SK-N-MC (cell line): ENCODE measurements at regions not wholly inside any gene's neighbourhood (a gene's known extent, or its start where the extent isn't known, plus 50 kb on each side); places are given as distances from the start of the nearest gene placed in this dataset.

ENCODE experiments used
- DNase-seq: peaks from one replicate; pipeline ENCODE4 v3.0.0-alpha.2; 2011; ENCODE audit warnings: low read depth, low spot score
- H3K27ac ChIP-seq: fragments of 200-600 bp; sonication (generic); 2 replicates; pipeline ENCODE4 v1.5.1; 2016; ENCODE audit warnings: mixed run types
- H3K36me3 ChIP-seq: fragments of 200-600 bp; sonication (generic); 2 replicates; pipeline ENCODE4 v1.6.1; 2017; ENCODE audit warnings: antibody characterized with exemption, low read length, mixed read lengths; ENCODE audit not compliant: insufficient read depth
- H3K4me3 ChIP-seq: fragments of 200-600 bp; sonication (generic); 2 replicates; pipeline ENCODE4 v1.5.1; 2016
- H3K9ac ChIP-seq: fragments of 200-600 bp; sonication (generic); 2 replicates; pipeline ENCODE4 v1.8.0; 2017; ENCODE audit warnings: mixed run types, mixed read lengths; ENCODE audit not compliant: insufficient read length
- H3K9me3 ChIP-seq: fragments of 200-600 bp; sonication (generic); 2 replicates; pipeline ENCODE4 v1.6.1; 2017; ENCODE audit warnings: low read depth, mild to moderate bottlenecking, antibody characterized with exemption, low read length, moderate library complexity, mixed read lengths
- EZH2 ChIP-seq: fragments of 200-600 bp; sonication (generic); IDR thresholded peaks from one replicate; pipeline ENCODE4 v1.6.1; 2017; ENCODE audit warnings: antibody characterized with exemption
- FOXP2 ChIP-seq: optimal IDR thresholded peaks from 2 replicates; pipeline ENCODE3; 2011; ENCODE audit warnings: mild to moderate bottlenecking, moderate library complexity; ENCODE audit not compliant: insufficient read depth; ENCODE audit errors: extremely low read length, control extremely low read depth
- POLR2AphosphoS5 ChIP-seq: IDR thresholded peaks from 2 replicates; pipeline ENCODE4 v1.6.1; 2012; ENCODE audit warnings: mild to moderate bottlenecking, low read depth, low read length, borderline replicate concordance

DNA sequence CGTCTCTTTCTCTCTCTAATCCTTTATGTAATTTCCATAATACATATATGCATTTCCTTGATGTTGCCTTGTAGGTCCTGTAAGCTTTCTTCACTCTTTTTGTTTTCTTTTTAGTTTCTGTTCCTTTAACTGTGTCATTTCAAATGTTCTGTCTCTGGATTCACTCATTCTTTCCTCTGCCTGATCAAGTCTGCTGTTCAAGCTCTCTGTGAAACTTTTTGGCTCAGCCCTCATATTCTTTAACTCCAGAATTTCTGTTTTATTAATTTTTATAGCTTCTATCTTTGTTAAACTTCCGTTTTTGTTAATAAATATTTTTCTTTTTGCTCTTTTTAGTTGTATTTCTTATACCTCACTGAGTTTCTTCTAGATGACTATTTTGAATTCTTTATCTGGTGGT lies 321.3 kb upstream of the LMO3 start:
- TF ChIP-seq EZH2: no peak
- no peak for TF ChIP-seq POLR2AphosphoS5
- TF ChIP-seq FOXP2: no peak
- H3K4me3 ChIP-seq: no peak overlapping the region
- DNase-seq: no peak
- no peaks in the 10 kb centered on the region for H3K9me3 ChIP-seq
- no peak overlapping the region for H3K9ac ChIP-seq
- no peaks in the 10 kb centered on the region for H3K36me3 ChIP-seq
- no peak overlapping the region for H3K27ac ChIP-seq

DNA sequence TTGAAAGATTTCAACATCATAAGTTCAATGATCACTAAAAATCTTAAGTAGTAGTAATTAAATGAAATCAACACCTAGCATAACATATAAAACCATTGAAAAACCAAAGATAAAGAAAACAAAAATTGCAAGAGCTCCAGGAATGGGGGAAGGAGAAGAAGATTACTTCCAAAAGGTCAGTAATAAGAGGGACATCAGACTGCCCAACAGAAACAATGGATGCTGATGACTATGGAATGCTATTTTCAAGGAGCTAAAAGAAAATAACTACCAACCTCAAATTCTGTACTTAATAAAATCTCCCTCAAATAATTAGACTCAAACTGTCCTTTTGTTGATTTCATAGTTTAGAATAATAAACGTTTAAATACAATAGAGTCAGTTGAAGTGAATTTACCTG lies 314.5 kb upstream of the LMO3 start:
- no peak for DNase-seq

GRCh38 chr12:16919551-16919950 lies 313.6 kb upstream of the LMO3 start:
- Histone ChIP-seq H3K9me3 (no peaks in the 10 kb centered on the region), H3K36me3 (no peaks in the 10 kb centered on the region), H3K4me3 (no peak overlapping the region), H3K9ac (no peak overlapping the region), H3K27ac (no peak overlapping the region)
- no peak for DNase-seq
- TF ChIP-seq FOXP2 (no peak), POLR2AphosphoS5 (no peak), EZH2 (no peak)

More for the DNA sequence above, 314.5 kb upstream of the LMO3 start:
- Histone ChIP-seq H3K27ac (no peak overlapping the region), H3K4me3 (no peak overlapping the region), H3K9ac (no peak overlapping the region), H3K36me3 (no peaks in the 10 kb centered on the region), H3K9me3 (no peaks in the 10 kb centered on the region)
- TF ChIP-seq POLR2AphosphoS5 (no peak), FOXP2 (no peak), EZH2 (no peak)

GRCh38 chr12:16914853-16915252 lies 308.9 kb upstream of the LMO3 start:
- DNase-seq: no peak
- no peak overlapping the region for H3K27ac ChIP-seq
- no peak overlapping the region for H3K4me3 ChIP-seq
- TF ChIP-seq POLR2AphosphoS5: no peak
- no peak for TF ChIP-seq FOXP2
- no peak for TF ChIP-seq EZH2
- no peaks in the 10 kb centered on the region for H3K36me3 ChIP-seq
- no peaks in the 10 kb centered on the region for H3K9me3 ChIP-seq
- no peak overlapping the region for H3K9ac ChIP-seq

- no peaks in the 10 kb centered on the region for H3K36me3 ChIP-seq
- H3K27ac ChIP-seq: no peak overlapping the region
- H3K9me3 ChIP-seq: no peaks in the 10 kb centered on the region
- no peak for TF ChIP-seq POLR2AphosphoS5
- TF ChIP-seq FOXP2: no peak
- no peak for TF ChIP-seq EZH2
- H3K4me3 ChIP-seq: no peak overlapping the region
- DNase-seq: no peak
- no peak overlapping the region for H3K9ac ChIP-seq
These were observed 308.0 kb upstream of the LMO3 start for GRCh38 chr12:16913832-16914490.

GRCh38 chr12:16901946-16902345 lies 296.0 kb upstream of the LMO3 start:
- Histone ChIP-seq H3K9me3 (no peaks in the 10 kb centered on the region), H3K27ac (no peak overlapping the region), H3K9ac (no peak overlapping the region), H3K4me3 (no peak overlapping the region), H3K36me3 (no peaks in the 10 kb centered on the region)
- DNase-seq: no peak
- no peak for TF ChIP-seq EZH2
- TF ChIP-seq FOXP2: no peak
- TF ChIP-seq POLR2AphosphoS5: no peak

- no peak for DNase-seq
- no peaks in the 10 kb centered on the region for H3K9me3 ChIP-seq
These were observed 287.5 kb upstream of the LMO3 start for GRCh38 chr12:16893426-16893825.

DNA sequence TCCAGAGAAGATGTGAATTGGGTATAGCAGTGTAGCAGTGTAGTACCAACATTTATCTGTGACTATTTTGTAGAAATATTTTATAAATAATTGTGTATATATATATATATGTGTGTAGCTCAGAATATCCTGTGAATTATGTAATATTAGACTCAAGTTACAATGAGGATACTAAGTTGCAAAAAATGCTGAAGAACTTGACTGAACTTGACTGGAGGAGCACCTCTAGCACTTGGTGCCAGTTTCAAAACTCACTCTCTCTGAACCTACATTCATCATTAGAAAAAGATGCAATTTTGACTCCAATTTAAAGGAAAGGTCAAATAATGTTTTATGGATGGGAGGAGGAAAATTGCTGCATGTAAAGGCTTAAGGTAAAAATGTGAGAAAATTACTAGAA lies 285.7 kb upstream of the LMO3 start:
- no peak for DNase-seq
- Histone ChIP-seq H3K9ac (no peak overlapping the region), H3K9me3 (no peaks in the 10 kb centered on the region), H3K36me3 (no peaks in the 10 kb centered on the region), H3K4me3 (no peak overlapping the region), H3K27ac (no peak overlapping the region)
- TF ChIP-seq EZH2 (no peak), FOXP2 (no peak), POLR2AphosphoS5 (no peak)

More at GRCh38 chr12:16893426-16893825, 287.5 kb upstream of the LMO3 start:
- Histone ChIP-seq H3K27ac (no peak overlapping the region), H3K36me3 (no peaks in the 10 kb centered on the region), H3K9ac (no peak overlapping the region), H3K4me3 (no peak overlapping the region)
- TF ChIP-seq FOXP2 (no peak), POLR2AphosphoS5 (no peak), EZH2 (no peak)

DNA sequence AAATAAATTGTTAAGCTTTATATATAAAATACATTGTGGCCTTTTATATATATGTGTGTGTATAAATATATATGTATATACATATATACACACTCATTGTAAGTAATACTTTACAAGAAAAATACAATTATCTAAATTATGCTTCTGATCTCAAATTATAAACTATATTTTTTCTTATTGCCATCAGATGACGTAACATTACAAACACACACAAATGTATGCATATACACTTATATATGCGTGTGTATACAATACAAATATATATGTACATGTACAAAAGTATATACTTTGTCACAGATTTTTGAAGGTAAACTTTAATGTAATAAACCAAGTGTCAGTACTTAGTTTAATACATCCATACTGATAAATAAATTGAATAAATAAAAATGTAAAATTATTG lies 278.9 kb upstream of the LMO3 start:
- H3K27ac ChIP-seq: no peak overlapping the region
- no peaks in the 10 kb centered on the region for H3K9me3 ChIP-seq
- no peak for TF ChIP-seq FOXP2
- TF ChIP-seq EZH2: no peak
- no peak for TF ChIP-seq POLR2AphosphoS5
- no peak for DNase-seq
- no peak overlapping the region for H3K9ac ChIP-seq
- H3K4me3 ChIP-seq: no peak overlapping the region
- H3K36me3 ChIP-seq: no peaks in the 10 kb centered on the region
